ENCODE measurements at regions not wholly inside any gene's neighbourhood (a gene's known extent, or its start where the extent isn't known, plus 50 kb on each side); places are given as distances from the start of the nearest gene placed in this dataset.

DNA sequence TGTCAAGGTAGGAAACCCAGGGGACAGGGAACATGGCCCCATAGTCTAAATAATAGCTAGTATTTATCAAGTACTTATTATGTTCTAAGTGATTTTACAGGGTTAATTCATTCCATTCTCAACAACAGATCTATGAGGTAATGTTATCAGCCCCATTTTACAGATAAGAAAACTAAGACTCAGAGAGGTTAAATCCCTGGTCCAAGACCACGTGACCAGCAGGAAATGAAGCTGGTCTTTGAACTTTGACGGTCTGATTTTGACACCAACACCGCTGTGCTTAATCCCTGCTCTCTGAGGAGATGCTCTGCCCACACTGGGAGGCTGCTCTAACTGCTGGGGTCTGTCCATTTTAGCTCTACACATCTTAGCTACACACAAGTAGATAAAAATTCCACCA is 253.5 kb downstream of the SPTSSA start:
- DNase-seq = no peak

DNA sequence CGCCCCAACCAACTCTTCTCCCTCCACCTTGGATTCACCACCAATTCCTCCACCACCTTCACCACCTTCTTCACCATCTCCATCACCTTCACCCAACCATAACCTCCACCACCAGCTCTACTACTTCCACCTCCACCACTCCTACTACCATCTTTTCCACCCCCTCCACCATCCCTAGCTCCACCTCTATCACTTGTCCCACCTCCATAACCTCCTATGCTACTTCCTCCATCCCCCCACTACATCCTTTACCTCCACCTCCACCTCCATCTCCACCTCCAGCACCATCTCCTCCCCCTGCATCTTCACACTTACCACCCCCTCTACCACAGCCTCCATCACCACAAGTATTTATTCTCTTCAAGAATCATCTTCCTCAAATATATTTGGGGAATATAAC is 254.9 kb upstream of the EGLN3 start:
- DNase-seq = no peak

- no peak for DNase-seq
Observed at GRCh38 chr14:34204774-34205173, 253.9 kb upstream of the EGLN3 start.

GRCh38 chr14:34203251-34203722 is 252.4 kb upstream of the EGLN3 start:
- no peak for DNase-seq

DNA sequence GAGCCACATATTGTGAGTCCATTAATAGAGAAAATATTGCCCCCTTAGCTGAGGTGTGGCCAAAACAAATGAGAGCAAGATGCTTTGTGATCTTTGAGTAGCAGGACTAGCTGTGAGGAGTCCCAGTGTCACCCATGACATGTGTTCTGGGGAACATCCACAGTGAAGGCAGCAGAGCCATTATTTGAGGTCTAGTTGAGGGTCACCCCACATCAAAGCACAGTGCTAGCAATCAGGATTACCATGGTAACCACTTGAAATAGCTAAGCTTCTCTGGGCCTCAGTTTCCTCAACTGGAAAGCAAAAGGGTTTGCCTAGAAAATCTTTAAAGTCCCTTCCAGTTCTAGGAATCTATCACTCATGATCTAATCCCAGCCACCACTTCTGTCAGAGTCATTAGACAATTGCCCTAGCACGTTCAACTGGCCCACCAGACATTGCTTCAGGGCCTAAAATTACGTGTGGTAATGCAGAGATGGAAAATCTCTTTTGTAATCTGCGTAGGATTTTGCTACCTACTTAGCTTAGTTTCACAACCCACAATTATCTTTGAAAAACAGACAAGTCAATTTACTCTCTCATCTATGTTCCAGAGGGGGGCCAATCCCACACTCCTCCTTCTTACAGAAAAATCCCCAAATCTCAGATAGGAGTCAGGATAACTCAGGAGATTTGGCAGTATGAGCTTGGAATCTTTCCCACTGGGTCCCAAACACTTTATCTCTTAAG is 251.2 kb upstream of the EGLN3 start:
- no peak for DNase-seq

DNA sequence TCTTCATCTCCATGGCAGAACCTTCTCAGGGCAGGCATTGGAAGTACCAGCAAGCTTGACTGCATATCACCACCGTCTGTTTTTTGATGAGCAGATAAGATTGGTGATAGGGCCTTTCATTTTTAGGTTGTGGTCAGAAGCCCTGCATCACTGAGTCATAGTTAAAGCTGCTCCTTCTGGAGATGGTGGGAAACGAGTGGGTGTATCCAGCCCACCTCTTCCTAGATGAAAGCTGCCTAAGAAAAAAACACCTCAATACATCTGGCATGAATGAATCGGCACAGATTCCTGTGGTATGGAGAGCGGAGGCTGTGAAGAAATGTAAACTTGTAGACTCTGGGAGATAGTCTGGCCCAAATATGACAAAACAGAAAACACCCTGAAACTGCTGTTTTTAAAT is 248.7 kb upstream of the EGLN3 start:
- peak; percentile 43 for DNase-seq

DNA sequence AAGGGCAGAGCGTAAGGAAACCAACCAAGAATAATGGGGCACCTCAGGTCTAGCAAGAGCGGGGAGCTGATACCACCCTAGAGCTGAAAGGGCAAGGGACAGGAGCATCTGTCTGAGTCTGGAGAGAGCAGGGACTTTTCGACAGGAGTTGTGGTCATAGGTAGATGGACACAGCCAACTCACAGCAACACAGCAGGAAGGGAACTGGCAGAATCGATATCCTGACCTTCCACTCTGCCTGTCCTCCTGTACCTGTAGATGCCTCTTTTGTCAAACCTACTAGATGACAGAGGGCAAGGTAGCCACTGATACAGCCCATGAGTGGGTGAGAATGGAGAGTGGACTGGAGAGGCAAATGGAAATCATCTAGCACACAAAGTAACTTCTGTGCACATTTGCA is 247.2 kb upstream of the EGLN3 start:
- no peak for DNase-seq

- no peak for DNase-seq
Observed at GRCh38 chr14:34195964-34196363, 245.1 kb upstream of the EGLN3 start.

DNA sequence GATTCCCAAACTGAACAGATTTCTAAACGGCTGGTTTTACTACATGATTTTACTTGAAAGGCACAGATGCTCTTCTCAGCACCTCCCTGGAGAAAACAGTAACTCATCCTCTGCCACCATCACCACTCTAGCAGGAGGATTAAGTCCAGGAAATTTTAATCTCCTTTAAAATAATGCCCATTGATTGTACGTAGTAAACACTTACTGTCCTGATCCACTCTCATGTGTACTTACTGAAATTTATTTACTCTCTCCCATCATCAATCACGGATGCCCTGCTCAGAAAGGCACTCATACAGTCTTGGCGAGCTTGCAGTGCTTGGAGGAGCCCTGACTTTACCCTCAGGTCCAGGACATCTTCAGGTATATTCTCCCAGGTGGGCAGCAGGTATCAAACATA is 239.8 kb upstream of the EGLN3 start:
- no peak for DNase-seq

GRCh38 chr14:34189866-34190265 is 239.0 kb upstream of the EGLN3 start:
- no peak for DNase-seq

DNA sequence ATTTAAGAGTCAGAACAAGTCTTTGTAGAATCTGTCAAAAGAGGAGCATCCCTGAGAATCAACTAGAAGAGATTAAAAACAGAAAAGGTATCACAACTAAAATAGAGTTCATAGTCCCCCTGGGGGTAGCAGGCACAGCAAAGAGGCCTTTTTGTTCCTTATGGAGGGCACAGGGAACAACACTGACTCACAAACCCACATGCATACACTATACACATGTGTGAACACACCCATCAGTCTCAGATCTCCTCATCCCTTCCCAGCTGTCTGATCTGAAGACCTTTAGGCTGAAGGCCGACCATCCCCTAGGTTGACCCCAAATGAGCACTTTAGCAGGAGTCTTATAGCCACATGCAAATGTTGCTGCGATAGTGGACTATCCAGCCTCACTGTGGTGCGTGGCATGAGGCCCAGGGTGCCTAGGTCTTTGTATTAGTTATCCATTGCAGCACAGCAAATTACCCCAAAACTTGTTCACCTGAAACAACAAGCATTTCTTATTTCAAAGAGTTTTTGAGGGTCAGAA is 236.7 kb upstream of the EGLN3 start:
- DNase-seq = no peak

DNA sequence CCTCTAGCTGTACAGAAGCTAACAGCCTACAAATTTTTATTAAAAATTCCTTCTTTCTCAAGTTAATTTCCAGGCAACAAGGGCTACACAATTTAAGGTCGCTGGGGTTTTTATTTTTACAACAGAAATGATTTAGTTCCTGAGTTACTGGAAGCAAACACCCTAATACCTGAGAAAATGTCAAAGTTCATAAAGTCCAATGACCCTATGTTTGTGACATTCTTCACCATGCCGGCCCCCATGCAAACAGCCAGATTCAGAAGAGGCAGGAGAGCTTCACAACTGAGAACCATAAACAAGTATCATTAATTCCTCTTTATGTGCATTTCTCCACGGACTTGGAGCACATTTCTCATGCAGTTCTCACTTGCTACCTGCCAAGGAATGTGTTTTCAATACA is 236.2 kb upstream of the EGLN3 start:
- DNase-seq = no peak

- no peak for DNase-seq
Observed at GRCh38 chr14:34184126-34184525, 233.3 kb upstream of the EGLN3 start.

- DNase-seq = no peak
Observed at GRCh38 chr14:34183478-34183877, 232.6 kb upstream of the EGLN3 start.

GRCh38 chr14:34181338-34181737 is 230.5 kb upstream of the EGLN3 start:
- DNase-seq = no peak

- no peak for DNase-seq
Observed at GRCh38 chr14:34180869-34181268, 230.0 kb upstream of the EGLN3 start.

DNA sequence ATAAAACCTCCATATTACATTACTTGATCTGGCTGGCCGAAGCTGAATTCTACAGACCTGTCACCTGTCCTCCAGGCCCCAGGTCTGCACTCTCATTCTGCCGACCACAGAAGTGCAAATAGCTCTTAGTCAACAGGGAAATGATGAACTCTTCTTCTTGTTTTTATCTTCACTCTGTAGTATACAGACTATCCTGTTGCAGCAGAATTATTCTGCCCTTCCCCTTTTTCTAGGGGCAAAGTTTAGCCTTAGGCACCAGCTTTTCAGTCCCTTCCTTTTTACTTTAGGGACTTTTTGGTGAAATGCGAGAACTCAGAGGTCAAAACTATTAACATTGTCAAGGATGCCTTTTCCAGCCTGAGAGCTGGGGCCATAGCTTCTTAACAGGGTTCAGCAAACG is 229.6 kb upstream of the EGLN3 start:
- DNase-seq = no peak

DNA sequence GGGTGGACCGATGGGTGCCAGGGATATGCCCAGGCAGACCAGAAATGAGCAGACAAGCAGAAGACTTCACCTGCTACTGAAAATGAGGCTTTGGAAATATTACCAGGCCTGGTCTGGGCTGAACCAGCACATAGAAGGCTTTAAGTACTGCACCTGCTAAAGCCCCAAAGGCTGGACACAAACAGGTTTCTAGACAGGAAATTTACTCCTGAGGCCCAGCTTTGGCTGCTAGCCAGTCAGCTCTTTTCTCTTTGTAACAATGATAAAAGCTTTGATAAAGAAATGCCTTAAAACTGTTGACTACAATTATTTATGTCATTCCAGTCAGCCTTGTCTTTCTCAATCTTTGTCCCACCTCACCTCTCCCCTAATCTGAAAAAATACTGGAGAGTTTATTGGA is 228.9 kb upstream of the EGLN3 start:
- no peak for DNase-seq

DNA sequence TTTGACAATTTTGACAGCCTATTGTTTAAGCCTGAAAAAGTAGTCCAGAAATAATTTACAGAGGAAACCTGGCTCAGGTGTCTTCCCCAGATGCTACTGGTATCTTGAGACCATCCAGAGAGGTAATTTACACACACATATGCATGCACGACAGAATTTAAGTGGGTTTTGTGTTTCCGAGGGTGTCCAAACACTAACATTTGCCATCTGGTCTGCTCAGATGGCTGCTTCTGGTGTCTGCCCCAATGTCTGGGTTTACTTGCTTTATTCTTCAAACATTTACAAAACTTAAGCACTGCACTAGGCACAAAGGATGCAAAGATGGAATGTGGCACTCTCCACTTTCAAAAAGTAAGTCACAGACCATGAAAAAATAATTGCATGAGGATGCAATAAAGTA is 226.6 kb upstream of the EGLN3 start:
- no peak for DNase-seq

- DNase-seq = no peak
Observed at GRCh38 chr14:34175574-34175973, 224.7 kb upstream of the EGLN3 start.

- no peak for DNase-seq
Observed at GRCh38 chr14:34174973-34175372, 224.1 kb upstream of the EGLN3 start.

- no peak for DNase-seq
Observed at GRCh38 chr14:34173916-34174315, 223.0 kb upstream of the EGLN3 start.

DNA sequence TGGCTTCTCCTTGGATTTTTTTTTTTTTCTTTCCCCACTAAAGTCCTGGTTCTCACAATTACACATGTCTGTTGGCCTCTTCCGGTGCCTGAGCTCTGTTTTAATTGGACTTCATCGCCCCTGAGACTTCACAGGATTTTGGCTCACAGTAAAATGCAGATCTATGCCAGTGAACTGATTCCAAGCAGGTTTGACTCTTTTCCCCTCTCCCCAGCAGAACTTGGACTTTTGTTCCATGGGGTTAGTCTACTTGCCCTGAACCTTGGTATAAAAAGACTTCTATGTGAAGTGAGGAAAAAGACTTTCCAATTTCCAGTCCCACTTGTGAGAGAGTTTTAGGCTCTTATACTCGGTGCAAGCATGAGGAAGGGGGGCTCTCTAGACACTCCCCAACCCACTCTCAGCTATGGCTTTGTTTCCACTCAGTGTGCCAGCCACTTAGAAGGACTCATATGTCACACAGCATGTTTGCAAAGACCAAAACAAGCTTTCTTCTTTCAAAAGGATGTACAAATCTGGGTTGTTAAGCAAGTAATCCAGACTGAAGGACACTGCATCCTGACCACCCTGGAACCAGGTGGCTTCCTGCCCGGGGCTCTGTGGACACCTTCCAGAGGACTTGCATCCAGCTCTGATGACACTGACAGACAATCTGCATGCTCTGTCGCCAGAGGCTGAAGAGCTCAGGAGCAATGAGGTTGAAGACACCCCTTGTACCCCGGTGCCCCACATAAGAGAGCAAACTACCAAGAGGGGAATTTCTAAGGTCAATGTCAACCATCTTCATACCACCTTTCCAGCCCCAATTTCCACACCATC is 221.9 kb upstream of the EGLN3 start:
- DNase-seq = no peak

DNA sequence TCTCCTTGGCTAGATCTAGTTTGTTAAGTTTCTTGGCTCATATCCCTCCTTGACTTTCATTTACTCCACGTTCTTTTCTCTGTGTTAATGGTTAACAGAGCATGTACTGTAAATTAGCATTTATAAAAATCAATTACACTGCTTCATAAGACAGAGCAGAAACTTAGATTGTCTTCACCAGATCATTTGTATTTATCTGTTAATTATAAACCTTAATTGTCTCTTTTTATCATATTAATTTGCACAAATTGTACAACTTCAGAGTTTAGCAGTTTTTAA is 221.2 kb upstream of the EGLN3 start:
- DNase-seq = no peak
